Ecto neural progenitor cell (in vitro differentiated cells): ENCODE measurements at regions not wholly inside any gene's neighbourhood (a gene's known extent, or its start where the extent isn't known, plus 50 kb on each side); places are given as distances from the start of the nearest gene placed in this dataset.

Source experiments
- DNase-seq: peaks from one replicate; pipeline ENCODE4 v3.0.0-alpha.2; 2018; ENCODE audit warnings: low spot score

- no peak for DNase-seq
Measured at GRCh38 chrX:39709812-39710211, 387.9 kb downstream of the BCOR start.

GRCh38 chrX:39710776-39711175 is 387.0 kb downstream of the BCOR start:
- no peak for DNase-seq

DNA sequence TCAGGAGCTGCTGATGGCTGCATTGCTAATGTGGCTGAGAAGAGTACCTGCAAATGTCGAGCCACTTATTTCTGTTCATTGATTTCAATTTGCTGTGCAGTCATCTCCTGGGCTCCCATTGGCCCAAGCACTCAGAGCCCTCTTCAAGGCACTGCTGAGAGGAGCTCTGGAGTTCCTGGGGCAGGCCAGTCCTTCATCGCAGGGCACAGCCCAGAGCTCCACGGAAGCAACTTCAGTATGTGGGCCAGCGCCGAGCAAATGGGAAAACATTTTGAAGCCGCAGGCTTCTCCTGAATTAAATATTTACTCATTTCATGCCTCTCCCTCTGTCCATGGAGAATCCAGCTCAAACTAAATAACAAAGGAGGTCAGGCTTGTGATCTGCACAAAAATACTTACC is 383.3 kb downstream of the BCOR start:
- DNase-seq, result no peak

- DNase-seq, result no peak
Measured at GRCh38 chrX:39716401-39716800, 381.4 kb downstream of the BCOR start.

- no peak for DNase-seq
Measured at GRCh38 chrX:39716802-39717540, 380.8 kb downstream of the BCOR start.

- DNase-seq, result no peak
Measured at GRCh38 chrX:39718981-39719380, 378.8 kb downstream of the BCOR start.

DNA sequence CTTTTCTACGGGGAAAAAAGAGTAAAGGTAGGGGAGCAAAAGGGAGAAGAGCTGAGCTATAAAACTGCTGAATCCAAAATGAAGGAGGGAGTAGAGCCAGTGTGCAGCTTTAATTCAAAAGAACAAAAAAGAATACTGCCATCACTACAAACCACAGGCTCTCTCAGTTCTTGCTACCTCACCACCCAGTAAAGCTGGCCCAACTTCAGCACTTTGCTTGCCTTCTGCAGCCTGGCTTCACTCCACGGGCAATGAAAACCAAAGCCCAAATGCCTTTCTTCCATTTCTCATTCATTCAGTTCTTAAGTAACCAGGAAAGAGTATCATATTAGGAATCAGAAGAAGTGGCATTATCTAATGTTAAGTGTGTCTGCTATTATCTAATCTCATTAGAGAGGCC is 376.8 kb downstream of the BCOR start:
- no peak for DNase-seq

DNA sequence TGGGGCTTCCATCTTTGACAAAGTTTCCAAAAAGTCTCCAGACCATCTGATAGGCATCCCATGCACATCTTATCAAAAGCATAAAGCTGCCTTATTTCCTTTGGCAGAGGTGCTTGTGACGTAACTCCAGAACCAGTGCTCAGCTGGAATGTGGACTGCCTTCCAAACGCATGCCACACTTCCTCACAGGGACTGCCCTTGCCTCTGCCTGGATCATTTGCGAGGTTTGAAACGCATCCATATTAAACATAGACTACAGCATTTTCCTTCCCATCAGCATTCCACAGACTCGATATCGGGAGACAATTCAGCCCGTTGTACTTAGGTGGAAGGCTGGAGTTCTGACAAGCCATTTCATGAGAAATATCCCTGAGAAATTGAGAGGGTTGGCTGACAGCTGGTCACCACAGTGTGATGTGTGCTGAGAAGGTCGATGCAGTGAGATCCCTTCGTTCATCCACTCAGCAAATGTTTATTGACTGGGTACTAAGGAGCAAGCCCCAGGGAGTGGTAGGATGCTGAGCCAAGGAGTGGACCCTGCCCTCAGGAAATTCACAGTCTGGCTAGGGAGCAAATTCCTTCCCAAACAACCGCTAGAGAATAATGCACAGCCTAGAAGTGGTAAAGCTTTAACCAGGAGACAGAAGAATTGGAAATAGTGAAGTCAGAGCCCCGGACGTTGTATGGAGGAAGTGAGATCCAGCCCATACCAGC is 376.0 kb downstream of the BCOR start:
- no peak for DNase-seq

GRCh38 chrX:39724544-39724943 is 373.2 kb downstream of the BCOR start:
- DNase-seq, result no peak

- DNase-seq, result no peak
Measured at GRCh38 chrX:39725114-39725513, 372.6 kb downstream of the BCOR start.

GRCh38 chrX:39725928-39726619 is 371.7 kb downstream of the BCOR start:
- DNase-seq, result no peak

- DNase-seq, result no peak
Measured at GRCh38 chrX:39726771-39727170, 371.0 kb downstream of the BCOR start.

DNA sequence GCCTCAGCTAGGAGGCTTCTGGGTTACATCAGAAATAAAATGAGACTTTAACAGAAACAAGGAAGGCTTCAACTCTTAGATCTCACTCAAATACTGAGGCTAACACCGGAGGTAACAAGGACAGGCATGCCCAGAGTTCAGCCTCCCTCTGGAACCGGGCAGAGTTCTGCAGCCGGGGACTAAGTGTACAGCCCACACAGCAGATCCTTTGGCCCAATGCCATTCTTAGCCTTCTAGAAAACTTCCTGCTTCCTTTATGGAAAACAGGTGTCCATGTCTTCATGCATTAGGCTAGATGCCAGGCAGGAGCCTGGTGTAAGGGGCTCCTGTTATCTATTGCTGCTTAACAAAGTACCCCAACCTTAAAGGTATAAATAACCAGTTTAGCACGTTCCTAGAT is 369.7 kb downstream of the BCOR start:
- no peak for DNase-seq

- DNase-seq, result no peak
Measured at GRCh38 chrX:39728852-39729598, 368.7 kb downstream of the BCOR start.

DNA sequence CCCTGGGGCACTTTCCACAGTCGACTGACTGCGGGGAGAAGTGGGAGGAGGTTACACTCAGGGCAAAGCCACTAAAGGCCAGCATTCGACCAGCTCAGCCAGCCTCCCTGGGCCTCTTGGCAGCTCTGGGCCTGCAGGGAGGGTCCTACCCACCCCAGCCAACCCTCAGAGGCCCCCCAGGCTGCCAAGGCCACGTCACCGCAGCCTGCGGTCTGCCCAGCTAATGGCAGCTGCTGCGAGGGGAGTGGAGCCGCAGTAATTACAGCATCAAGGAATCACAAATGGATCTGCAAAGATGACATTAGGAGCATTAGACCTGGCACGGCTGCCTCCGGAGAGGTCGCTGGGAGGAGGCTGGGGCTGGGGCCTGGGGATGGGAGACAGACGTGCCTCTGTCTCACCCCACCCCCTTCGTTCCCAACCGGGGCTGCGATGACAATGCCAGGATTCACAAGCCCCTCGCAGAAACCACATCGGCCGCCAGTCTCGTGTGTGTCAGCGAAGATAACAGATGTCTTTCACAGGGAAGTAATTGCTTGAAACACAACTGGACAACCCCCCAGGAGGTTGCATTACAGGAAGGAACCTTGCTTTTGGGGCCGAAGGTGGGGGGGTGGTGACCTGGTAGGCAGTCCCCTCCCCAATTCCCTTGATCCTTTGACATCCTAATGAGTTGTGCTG is 367.6 kb downstream of the BCOR start:
- DNase-seq, result peak; percentile 81

DNA sequence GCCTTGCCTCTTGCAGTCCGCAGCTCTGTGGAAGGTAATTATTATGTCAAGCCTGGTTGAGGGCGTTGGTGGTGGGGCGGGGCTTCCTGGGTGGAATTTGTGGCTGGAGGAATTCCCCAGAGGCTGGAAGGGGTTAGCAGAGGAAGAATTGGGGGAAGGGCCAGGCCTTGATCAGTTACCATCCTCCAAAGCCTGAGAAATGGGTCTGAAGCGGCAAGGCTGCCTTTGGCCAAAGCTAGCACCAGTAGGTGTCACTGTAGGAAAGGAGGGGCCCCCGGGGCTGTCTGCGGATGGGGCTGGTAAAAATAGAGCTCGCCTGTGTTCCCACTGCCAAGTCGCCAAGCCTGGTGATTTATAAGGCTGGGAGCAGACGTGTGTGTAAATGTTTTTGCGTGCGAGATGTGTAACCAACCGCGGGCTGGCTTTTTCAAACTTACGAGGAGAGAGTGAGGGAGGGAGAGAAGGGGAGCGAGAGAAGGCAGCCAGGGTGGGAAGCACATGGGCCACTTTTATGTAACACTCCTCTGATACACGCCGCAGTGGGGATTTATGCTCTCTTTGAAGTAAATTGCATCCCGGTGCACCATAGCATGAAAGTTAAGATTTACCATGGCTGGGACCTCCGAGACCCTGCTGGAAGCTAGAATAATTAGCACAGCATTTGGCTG is 367.0 kb downstream of the BCOR start:
- DNase-seq, result no peak

DNA sequence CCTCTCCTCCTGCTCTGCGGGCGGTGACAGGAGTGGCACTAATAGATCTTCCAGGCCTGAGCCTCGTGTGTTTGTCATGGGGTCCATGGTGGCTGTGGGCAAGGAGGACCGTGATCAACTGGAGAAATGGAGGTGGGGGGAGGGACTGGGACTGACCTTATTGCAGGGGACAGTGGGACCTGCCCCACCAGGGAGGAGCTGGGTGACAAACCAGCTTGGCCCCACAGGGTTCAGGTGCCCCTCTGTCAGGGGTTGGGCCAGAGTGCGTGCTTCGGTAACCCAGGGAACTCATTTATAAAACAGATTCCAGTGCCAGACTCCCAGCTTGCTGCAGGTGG is 366.5 kb downstream of the BCOR start:
- DNase-seq, result no peak

DNA sequence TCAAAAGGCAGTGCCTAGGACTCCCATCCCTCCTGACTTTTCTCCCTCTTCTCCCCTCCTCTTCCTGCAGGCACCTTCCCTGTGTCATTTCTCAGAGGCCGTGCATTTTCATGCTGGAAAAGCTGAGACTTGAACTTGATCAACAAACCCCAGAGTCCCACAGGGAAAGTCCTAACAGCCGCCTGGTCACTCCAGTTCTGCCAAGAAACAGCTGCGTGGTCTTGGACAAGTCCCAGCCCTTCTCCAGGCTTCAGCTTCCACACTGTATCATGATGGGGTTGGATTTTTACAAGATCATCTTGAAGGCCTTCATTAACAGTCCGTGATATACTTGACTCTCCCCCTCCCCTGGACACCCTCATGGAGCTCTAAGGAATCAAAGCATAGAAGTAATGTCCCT is 366.0 kb downstream of the BCOR start:
- DNase-seq, result no peak

DNA sequence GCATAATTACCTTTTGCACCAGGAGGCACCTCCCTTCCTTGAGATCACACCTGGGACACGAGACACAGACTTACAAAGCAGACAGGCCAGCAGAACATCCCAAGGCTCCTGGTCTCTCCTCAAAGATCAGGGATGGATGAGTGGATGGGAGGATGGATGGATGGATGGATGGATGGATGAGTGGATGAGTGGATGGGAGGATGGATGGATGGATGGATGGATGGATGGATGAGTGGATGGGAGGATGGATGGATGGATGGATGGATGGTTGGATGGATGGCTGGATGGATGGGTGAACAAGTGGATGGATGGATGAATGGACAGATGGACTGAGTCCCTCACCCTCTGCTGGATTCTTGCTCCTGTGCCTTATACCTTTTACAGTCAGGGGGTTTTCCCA is 364.0 kb downstream of the BCOR start:
- no peak for DNase-seq

DNA sequence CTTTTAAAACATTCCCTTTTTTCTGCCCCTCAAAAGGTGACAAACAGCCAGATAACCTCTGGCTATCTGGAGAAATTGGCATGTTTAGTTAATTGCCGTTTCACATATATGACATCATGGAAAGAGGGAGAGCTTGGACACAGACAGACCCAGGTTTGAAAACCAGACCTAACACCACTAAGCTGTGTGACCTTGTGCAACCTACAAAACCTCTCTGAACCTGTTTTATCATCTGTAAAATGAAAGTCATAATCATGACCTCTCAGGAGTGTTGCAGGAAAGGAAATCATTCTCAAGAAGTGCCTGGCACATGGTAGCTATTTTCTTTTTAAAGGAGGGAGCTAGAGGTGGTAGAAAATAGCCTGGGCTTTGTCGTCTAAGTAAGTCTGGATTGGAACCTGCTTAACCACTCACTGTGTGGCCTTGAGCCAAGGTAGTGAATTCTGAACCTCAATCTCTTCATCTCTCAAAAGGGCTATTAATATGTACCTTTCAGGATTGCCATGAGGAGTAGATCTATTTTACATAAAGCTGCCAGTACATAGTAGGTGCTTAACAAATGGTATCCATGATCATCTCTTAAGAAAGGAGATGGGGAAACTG is 363.5 kb downstream of the BCOR start:
- DNase-seq, result no peak
